Sigmoid colon (tissue), 4 donors: ENCODE measurements at regions not wholly inside any gene's neighbourhood (a gene's known extent, or its start where the extent isn't known, plus 50 kb on each side); places are given as distances from the start of the nearest gene placed in this dataset.

ENCODE experiments used
- POLR2A ChIP-seq, 2 donors: fragments of 450-650 bp; IDR thresholded peaks; one replicate each; pipeline ENCODE4 v1.6.1; 2016; ENCODE audit warnings: antibody characterized with exemption in 2 of 2, mild to moderate bottlenecking in 2 of 2, moderate library complexity in 2 of 2
- POLR2AphosphoS5 ChIP-seq, 4 donors: sonication (generic); formaldehyde crosslinking; IDR thresholded peaks; one replicate each; pipeline ENCODE4 v1.6.1; 2017; ENCODE audit warnings: antibody characterized with exemption in 4 of 4

- TF ChIP-seq POLR2A (IDR thresholded peaks at IDR 0.05): no peak
- TF ChIP-seq POLR2AphosphoS5 (IDR thresholded peaks at IDR 0.05): no peak
Observed at GRCh38 chr9:25261445-25261844, 416.8 kb downstream of the TUSC1 start.
